ENCODE measurements at regions not wholly inside any gene's neighbourhood (a gene's known extent, or its start where the extent isn't known, plus 50 kb on each side); places are given as distances from the start of the nearest gene placed in this dataset.

DNA sequence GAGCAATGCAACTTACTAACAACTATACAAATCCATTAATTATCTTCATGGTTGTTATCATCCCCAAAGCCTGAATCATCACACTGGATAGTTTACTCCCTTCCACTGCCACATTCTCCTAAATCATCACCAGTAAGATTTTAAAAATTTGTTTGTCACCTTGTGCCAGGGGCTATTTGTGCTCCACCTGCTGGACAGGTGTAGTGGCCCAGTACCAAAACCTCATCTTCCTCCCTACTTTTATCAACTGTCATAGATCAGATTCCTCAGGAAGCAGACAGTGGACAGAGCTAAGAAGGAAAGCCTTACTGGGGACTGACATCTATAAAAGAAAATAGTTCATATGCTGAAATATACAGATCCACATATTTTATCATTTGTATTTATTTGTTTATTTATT lies 280.4 kb downstream of the CDH11 start:
- Histone ChIP-seq H3K4me1 (no peaks in the 10 kb centered on the region; the same call in 1 of the 2 replicates), H3K27me3 (no peaks in the 10 kb centered on the region), H3K36me3 (no peaks in the 10 kb centered on the region), H3K9me3 (no peaks in the 10 kb centered on the region), H3K4me3 (ENCODE audit: low read depth, low read length) (no peak overlapping the region)
- DNase-seq: no peak
- TF ChIP-seq, protein P1, sequence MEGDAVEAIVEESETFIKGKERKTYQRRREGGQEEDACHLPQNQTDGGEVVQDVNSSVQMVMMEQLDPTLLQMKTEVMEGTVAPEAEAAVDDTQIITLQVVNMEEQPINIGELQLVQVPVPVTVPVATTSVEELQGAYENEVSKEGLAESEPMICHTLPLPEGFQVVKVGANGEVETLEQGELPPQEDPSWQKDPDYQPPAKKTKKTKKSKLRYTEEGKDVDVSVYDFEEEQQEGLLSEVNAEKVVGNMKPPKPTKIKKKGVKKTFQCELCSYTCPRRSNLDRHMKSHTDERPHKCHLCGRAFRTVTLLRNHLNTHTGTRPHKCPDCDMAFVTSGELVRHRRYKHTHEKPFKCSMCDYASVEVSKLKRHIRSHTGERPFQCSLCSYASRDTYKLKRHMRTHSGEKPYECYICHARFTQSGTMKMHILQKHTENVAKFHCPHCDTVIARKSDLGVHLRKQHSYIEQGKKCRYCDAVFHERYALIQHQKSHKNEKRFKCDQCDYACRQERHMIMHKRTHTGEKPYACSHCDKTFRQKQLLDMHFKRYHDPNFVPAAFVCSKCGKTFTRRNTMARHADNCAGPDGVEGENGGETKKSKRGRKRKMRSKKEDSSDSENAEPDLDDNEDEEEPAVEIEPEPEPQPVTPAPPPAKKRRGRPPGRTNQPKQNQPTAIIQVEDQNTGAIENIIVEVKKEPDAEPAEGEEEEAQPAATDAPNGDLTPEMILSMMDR (IDR thresholded peaks at IDR 0.05; ENCODE audit: low read depth, low read length): no peak

DNA sequence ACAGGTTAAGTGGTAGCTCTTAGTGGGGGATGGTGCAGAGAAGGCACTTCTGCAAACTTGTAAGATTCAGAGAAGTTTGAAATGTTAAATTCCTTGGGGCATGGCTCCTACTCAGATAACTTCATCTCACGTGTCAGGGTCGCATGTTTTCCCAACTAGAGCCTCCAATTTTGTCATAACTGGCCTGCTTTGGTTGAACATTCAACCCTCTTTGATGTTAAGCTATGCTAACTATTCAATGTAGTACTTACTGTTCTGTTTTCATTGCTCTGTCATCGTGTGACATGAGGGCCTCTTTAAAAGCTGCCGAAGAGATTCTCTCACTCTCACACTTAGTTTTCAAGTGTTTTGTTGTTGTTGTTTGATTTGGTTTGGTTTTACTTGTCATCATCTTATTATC lies 280.8 kb downstream of the CDH11 start:
- Histone ChIP-seq H3K4me3 (ENCODE audit: low read depth, low read length) (no peak overlapping the region), H3K27me3 (no peaks in the 10 kb centered on the region), H3K4me1 (no peaks in the 10 kb centered on the region; the same call in 1 of the 2 replicates), H3K9me3 (no peaks in the 10 kb centered on the region), H3K36me3 (no peaks in the 10 kb centered on the region)
- TF ChIP-seq, protein P1 (IDR thresholded peaks at IDR 0.05; ENCODE audit: low read depth, low read length): no peak
- no peak for DNase-seq

GRCh38 chr16:64830653-64831052 lies 291.2 kb downstream of the CDH11 start:
- no peak overlapping the region for H3K4me3 ChIP-seq (ENCODE audit: low read depth, low read length)
- H3K27me3 ChIP-seq: no peaks in the 10 kb centered on the region
- no peaks in the 10 kb centered on the region for H3K36me3 ChIP-seq
- TF ChIP-seq, protein P1 (IDR thresholded peaks at IDR 0.05; ENCODE audit: low read depth, low read length): no peak
- H3K4me1 ChIP-seq: no peaks in the 10 kb centered on the region
- H3K9me3 ChIP-seq: peaks cover 4% of the 10 kb centered on the region; the same call in 1 of the 2 replicates
- DNase-seq: no peak

DNA sequence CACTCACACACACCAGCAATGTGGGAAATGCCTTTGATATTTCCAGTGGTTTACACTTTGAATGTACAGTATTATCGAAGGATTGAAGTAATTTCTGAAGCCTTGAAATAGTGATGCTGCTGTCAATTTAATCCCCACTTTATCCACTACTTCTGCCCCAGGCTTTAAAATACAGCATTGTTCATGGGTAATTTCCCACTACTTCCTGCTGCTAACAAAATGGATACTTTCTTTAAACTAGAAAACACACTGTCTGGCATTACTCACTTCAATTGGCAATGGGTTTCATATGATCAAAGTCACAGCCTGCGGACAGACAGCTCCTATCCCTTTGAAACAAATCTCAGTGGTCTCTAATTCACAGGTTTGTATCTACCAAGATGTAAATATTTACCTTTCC lies 292.2 kb downstream of the CDH11 start:
- no peaks in the 10 kb centered on the region for H3K27me3 ChIP-seq
- TF ChIP-seq, protein P1 (IDR thresholded peaks at IDR 0.05; ENCODE audit: low read depth, low read length): no peak
- no peak overlapping the region for H3K4me3 ChIP-seq (ENCODE audit: low read depth, low read length)
- H3K4me1 ChIP-seq: no peaks in the 10 kb centered on the region
- H3K36me3 ChIP-seq: no peaks in the 10 kb centered on the region
- peaks cover 4% of the 10 kb centered on the region; the same call in 1 of the 2 replicates for H3K9me3 ChIP-seq
- DNase-seq: no peak

DNA sequence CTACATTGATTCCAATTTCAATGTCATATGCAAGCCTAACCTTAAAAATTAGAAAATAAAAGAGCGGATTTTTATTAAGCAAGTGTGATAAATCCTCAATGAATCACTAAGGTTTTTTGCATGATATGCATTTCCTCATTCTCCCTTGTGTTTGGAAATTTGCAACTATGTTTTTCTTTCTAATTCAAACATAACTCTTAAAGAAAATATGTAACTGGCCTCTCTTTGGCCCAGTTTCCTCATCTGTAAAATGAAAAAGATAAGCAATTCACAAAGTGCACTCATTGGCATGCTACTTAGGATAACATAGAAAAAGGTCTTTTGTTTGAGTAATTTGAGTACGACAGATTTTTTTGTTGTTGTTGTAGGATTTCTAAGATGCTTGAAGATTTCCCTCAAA lies 295.5 kb downstream of the CDH11 start:
- no peak for DNase-seq
- TF ChIP-seq, protein P1 (IDR thresholded peaks at IDR 0.05; ENCODE audit: low read depth, low read length): no peak
- no peaks in the 10 kb centered on the region for H3K27me3 ChIP-seq
- H3K4me3 ChIP-seq (ENCODE audit: low read depth, low read length): no peak overlapping the region
- H3K4me1 ChIP-seq: no peaks in the 10 kb centered on the region
- H3K36me3 ChIP-seq: no peaks in the 10 kb centered on the region
- H3K9me3 ChIP-seq: no peaks in the 10 kb centered on the region

- TF ChIP-seq, protein P1 (IDR thresholded peaks at IDR 0.05; ENCODE audit: low read depth, low read length): no peak
- Histone ChIP-seq H3K4me3 (ENCODE audit: low read depth, low read length) (no peak overlapping the region), H3K36me3 (no peaks in the 10 kb centered on the region), H3K9me3 (no peaks in the 10 kb centered on the region), H3K4me1 (no peaks in the 10 kb centered on the region; the same call in none of the 2 replicates), H3K27me3 (no peaks in the 10 kb centered on the region)
- no peak for DNase-seq
Observed at GRCh38 chr16:64823481-64824075, 298.3 kb downstream of the CDH11 start.
